ENCODE measurements at regions not wholly inside any gene's neighbourhood (a gene's known extent, or its start where the extent isn't known, plus 50 kb on each side); places are given as distances from the start of the nearest gene placed in this dataset.
"Not testable (repeated sequence)": the region's sequence is repeated elsewhere in the genome, so short reads cannot be mapped to it uniquely, and the experiment has no call there.

GRCh38 chr3:180764481-180764880 is 85.2 kb upstream of the CCDC39 start:
- TF ChIP-seq CTCF (IDR thresholded peaks at IDR 0.05; ENCODE audit: control insufficient read depth, insufficient read depth, low read depth, low read length, missing control alignments), result no peak
- DNase-seq (ENCODE audit: low read depth), result no peak
- no peak overlapping the region for H3K4me3 ChIP-seq (ENCODE audit: control insufficient read depth, low read depth, low read length)

GRCh38 chr3:180770639-180771038 is 91.3 kb upstream of the CCDC39 start:
- TF ChIP-seq CTCF (IDR thresholded peaks at IDR 0.05; ENCODE audit: control insufficient read depth, insufficient read depth, low read depth, low read length, missing control alignments), result no peak
- no peak for DNase-seq (ENCODE audit: low read depth)
- H3K4me3 ChIP-seq (ENCODE audit: control insufficient read depth, low read depth, low read length), result no peak overlapping the region

- TF ChIP-seq CTCF (IDR thresholded peaks at IDR 0.05; ENCODE audit: control insufficient read depth, insufficient read depth, low read depth, low read length, missing control alignments), result no peak
- DNase-seq (ENCODE audit: low read depth), result no peak
- H3K4me3 ChIP-seq (ENCODE audit: control insufficient read depth, low read depth, low read length), result no peak overlapping the region
Observed at GRCh38 chr3:180776433-180776832, 97.1 kb upstream of the CCDC39 start.

GRCh38 chr3:180782195-180782984 is 103.1 kb upstream of the CCDC39 start:
- no peak for DNase-seq (ENCODE audit: low read depth)
- TF ChIP-seq CTCF (IDR thresholded peaks at IDR 0.05; ENCODE audit: control insufficient read depth, insufficient read depth, low read depth, low read length, missing control alignments), result no peak
- H3K4me3 ChIP-seq (ENCODE audit: control insufficient read depth, low read depth, low read length), result no peak overlapping the region

- not testable (repeated sequence) for DNase-seq (ENCODE audit: low read depth); H3K4me3 ChIP-seq (ENCODE audit: control insufficient read depth, low read depth, low read length)
Observed at GRCh38 chr3:180786227-180786626, 106.9 kb upstream of the CCDC39 start.

- TF ChIP-seq CTCF (IDR thresholded peaks at IDR 0.05; ENCODE audit: control insufficient read depth, insufficient read depth, low read depth, low read length, missing control alignments), result no peak
- DNase-seq (ENCODE audit: low read depth), result no peak
- H3K4me3 ChIP-seq (ENCODE audit: control insufficient read depth, low read depth, low read length), result no peak overlapping the region
Observed at GRCh38 chr3:180789774-180790173, 110.5 kb upstream of the CCDC39 start.

- DNase-seq (ENCODE audit: low read depth), result no peak
- H3K4me3 ChIP-seq (ENCODE audit: control insufficient read depth, low read depth, low read length), result no peak overlapping the region
- TF ChIP-seq CTCF (IDR thresholded peaks at IDR 0.05; ENCODE audit: control insufficient read depth, insufficient read depth, low read depth, low read length, missing control alignments), result no peak
Observed at GRCh38 chr3:180798197-180798596, 114.3 kb upstream of the FXR1 start.
